Panc1 (cell line): ENCODE measurements at regions not wholly inside any gene's neighbourhood (a gene's known extent, or its start where the extent isn't known, plus 50 kb on each side); places are given as distances from the start of the nearest gene placed in this dataset.

Source experiments
- CTCF ChIP-seq: fragments of 450-650 bp; IDR thresholded peaks from 2 replicates; pipeline ENCODE4 v1.5.1; 2017; ENCODE audit warnings: mild to moderate bottlenecking
- POLR2AphosphoS5 ChIP-seq: IDR thresholded peaks from 2 replicates; pipeline ENCODE4 v1.6.1; 2012; ENCODE audit warnings: mild to moderate bottlenecking, low read depth, low read length, moderate library complexity
- REST ChIP-seq, 2 experiments: IDR thresholded peaks; 2 replicates each; pipeline ENCODE4 v1.6.1; 2011 to 2012; ENCODE audit warnings: low read depth in 2 of 2, control low read depth in 1 of 2, low read length in 1 of 2, mild to moderate bottlenecking in 1 of 2, moderate library complexity in 1 of 2; ENCODE audit not compliant: insufficient read depth in 1 of 2
- SIN3A ChIP-seq: IDR thresholded peaks from 2 replicates; pipeline ENCODE4 v1.6.1; 2012; ENCODE audit warnings: low read depth, mild to moderate bottlenecking, low read length, moderate library complexity, borderline replicate concordance; ENCODE audit not compliant: insufficient read depth
- TCF7L2 ChIP-seq: IDR thresholded peaks from 2 replicates; pipeline ENCODE4 v1.6.1; 2011; ENCODE audit warnings: mild to moderate bottlenecking, low read depth, low read length, inconsistent platforms

GRCh38 chr10:128779416-128779815, 653.2 kb upstream of the MKI67 start:
- no peak for TF ChIP-seq CTCF
- TF ChIP-seq REST (IDR thresholded peaks at IDR 0.05; ENCODE audit: insufficient read depth in 1 of 2, low read depth in 2 of 2, low read length in 1 of 2), result no peak
- TF ChIP-seq POLR2AphosphoS5, result no peak
- TF ChIP-seq TCF7L2, result no peak
- no peak for TF ChIP-seq SIN3A
